ENCODE measurements at regions not wholly inside any gene's neighbourhood (a gene's known extent, or its start where the extent isn't known, plus 50 kb on each side); places are given as distances from the start of the nearest gene placed in this dataset.
A peak's percentile ranks its signal among the peaks of the same experiment; 100 is the strongest.

- TF ChIP-seq CTCF (IDR thresholded peaks at IDR 0.05; ENCODE audit: low read depth, low read length, poor library complexity, severe bottlenecking) = peak; percentile 24
- TF ChIP-seq EZH2phosphoT487 (IDR thresholded peaks at IDR 0.05; ENCODE audit: borderline replicate concordance, low read length) = no peak
These were observed 1157.2 kb downstream of the OLFM4 start for GRCh38 chr13:54185785-54186184.
